Gastroesophageal sphincter (tissue), 4 donors: ENCODE measurements at regions not wholly inside any gene's neighbourhood (a gene's known extent, or its start where the extent isn't known, plus 50 kb on each side); places are given as distances from the start of the nearest gene placed in this dataset.

Experiments
- ATAC-seq: fragments of 150-250 bp; one replicate; pipeline ENCODE4 v1.9.1; 2016; ENCODE audit warnings: mild to moderate bottlenecking, moderate library complexity
- H3K27ac ChIP-seq, 4 donors: fragments of 200-600 bp; sonication (generic) in 3 of 4; 1 replicate in 3 of 4; 2 replicates in 1 of 4; pipeline ENCODE4 v1.5.1; 2016 to 2019
- H3K27me3 ChIP-seq: fragments of 200-600 bp; sonication (generic); one replicate; pipeline ENCODE4 v1.5.1; 2019
- H3K36me3 ChIP-seq, 2 donors: fragments of 200-600 bp; sonication (generic); one replicate each; pipeline ENCODE4 v1.5.1; 2019; ENCODE audit warnings: control low read depth in 1 of 2
- H3K4me1 ChIP-seq, 3 donors: fragments of 200-600 bp; sonication (generic); 1 replicate in 2 of 3; 2 replicates in 1 of 3; pipeline ENCODE4 v1.5.1; 2016 to 2019; ENCODE audit warnings: control low read depth in 2 of 3
- H3K4me3 ChIP-seq, 2 donors: fragments of 200-600 bp; sonication (generic); one replicate each; pipeline ENCODE4 v1.5.1; 2019; ENCODE audit warnings: mild to moderate bottlenecking in 1 of 2, moderate library complexity in 1 of 2
- H3K9me3 ChIP-seq, 3 donors: fragments of 200-600 bp; sonication (generic); one replicate each; pipeline ENCODE4 v1.5.1; 2017 to 2019; ENCODE audit warnings: control low read depth in 2 of 3
- EP300 ChIP-seq: sonication (generic); formaldehyde crosslinking; IDR thresholded peaks from one replicate; pipeline ENCODE4 v1.6.1; 2017; ENCODE audit warnings: antibody characterized with exemption, mild to moderate bottlenecking
- POLR2A ChIP-seq, 2 donors: fragments of 450-650 bp; IDR thresholded peaks; one replicate each; pipeline ENCODE4 v1.6.1; 2017; ENCODE audit warnings: antibody characterized with exemption in 2 of 2, mild to moderate bottlenecking in 2 of 2, moderate library complexity in 1 of 2
- POLR2AphosphoS5 ChIP-seq: sonication (generic); formaldehyde crosslinking; IDR thresholded peaks from one replicate; pipeline ENCODE4 v1.6.1; 2017; ENCODE audit warnings: antibody characterized with exemption
- WGBS, 2 donors: methylation state at CpG; one replicate each; pipeline ENCODE4 v1.1.5; 2018; ENCODE audit warnings: low coverage in 1 of 2; 5-methylcytosine and 5-hydroxymethylcytosine counted together
- TF ChIP-seq, protein P1 (sequence below), 4 experiments: fragments of 200-600 bp in 2 of 4; fragments of 450-650 bp in 2 of 4; sonication (generic) in 1 of 4; IDR thresholded peaks; one replicate each; pipeline ENCODE4 v1.5.1; 2017 to 2019; ENCODE audit warnings: antibody characterized with exemption in 4 of 4, mild to moderate bottlenecking in 2 of 4, moderate library complexity in 2 of 4

DNA sequence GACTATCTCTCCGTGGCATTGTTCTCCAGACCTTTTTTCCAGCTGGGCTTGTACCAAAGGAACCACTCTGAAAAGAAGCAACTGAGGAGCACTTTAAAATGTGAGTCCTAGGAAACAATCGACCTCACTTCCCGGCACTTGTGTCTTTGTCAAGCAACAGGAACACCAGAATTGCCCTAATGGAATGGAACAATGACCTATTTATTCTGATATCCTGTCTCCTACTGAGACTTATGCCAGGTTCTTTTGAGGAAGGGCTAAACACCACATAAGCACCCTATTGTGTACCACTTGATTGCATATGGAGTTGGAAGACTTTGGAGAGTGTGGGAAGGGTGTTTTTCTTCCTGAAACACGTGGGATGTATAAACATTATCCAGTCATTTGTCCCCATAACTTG is 56.8 kb upstream of the TGFBR2 start:
- TF ChIP-seq EP300, result no peak
- no peak for TF ChIP-seq POLR2A (IDR thresholded peaks at IDR 0.05)
- TF ChIP-seq, protein P1, sequence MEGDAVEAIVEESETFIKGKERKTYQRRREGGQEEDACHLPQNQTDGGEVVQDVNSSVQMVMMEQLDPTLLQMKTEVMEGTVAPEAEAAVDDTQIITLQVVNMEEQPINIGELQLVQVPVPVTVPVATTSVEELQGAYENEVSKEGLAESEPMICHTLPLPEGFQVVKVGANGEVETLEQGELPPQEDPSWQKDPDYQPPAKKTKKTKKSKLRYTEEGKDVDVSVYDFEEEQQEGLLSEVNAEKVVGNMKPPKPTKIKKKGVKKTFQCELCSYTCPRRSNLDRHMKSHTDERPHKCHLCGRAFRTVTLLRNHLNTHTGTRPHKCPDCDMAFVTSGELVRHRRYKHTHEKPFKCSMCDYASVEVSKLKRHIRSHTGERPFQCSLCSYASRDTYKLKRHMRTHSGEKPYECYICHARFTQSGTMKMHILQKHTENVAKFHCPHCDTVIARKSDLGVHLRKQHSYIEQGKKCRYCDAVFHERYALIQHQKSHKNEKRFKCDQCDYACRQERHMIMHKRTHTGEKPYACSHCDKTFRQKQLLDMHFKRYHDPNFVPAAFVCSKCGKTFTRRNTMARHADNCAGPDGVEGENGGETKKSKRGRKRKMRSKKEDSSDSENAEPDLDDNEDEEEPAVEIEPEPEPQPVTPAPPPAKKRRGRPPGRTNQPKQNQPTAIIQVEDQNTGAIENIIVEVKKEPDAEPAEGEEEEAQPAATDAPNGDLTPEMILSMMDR (IDR thresholded peaks at IDR 0.05), result no peak
- TF ChIP-seq POLR2AphosphoS5, result no peak
- Histone ChIP-seq H3K27me3 (no peaks in the 10 kb centered on the region), H3K36me3 (no peaks in the 10 kb centered on the region), H3K27ac (peak overlapping the region in 1 of 4 donors; percentile 33), H3K4me1 (peaks cover 0 to 4% (median 0%) of the 10 kb centered on the region in 3 donors), H3K9me3 (no peaks in the 10 kb centered on the region), H3K4me3 (no peak overlapping the region)
- 34 to 53% methylated on average over 4 of the region's 4 CpGs for WGBS, 2 donors
- ATAC-seq, result no peak

DNA sequence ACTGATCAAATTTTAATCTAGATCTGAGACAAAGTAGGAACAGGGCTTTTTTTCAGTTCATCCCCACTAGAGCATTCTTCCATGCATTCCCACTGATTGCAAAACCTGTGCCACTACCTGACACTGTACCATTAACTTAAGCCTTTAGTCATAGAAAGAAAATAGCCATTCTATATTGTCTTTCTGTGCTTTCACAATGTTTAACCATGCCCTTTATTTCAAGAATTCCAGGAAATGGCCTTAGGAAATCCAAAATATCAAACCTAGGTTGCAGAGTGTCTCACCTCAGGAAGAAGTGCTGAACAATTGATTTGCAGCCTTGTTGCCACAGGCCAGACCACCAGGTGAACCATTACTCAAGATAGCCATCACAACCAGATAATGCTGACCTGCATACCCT is 56.2 kb upstream of the TGFBR2 start:
- ATAC-seq, result no peak
- Histone ChIP-seq H3K36me3 (no peaks in the 10 kb centered on the region), H3K9me3 (no peaks in the 10 kb centered on the region), H3K27ac (no peak overlapping the region), H3K27me3 (no peaks in the 10 kb centered on the region), H3K4me3 (no peak overlapping the region), H3K4me1 (no peaks in the 10 kb centered on the region)
- TF ChIP-seq EP300, result no peak
- TF ChIP-seq, protein P1 (IDR thresholded peaks at IDR 0.05), result no peak
- TF ChIP-seq POLR2AphosphoS5, result no peak
- no peak for TF ChIP-seq POLR2A (IDR thresholded peaks at IDR 0.05)

DNA sequence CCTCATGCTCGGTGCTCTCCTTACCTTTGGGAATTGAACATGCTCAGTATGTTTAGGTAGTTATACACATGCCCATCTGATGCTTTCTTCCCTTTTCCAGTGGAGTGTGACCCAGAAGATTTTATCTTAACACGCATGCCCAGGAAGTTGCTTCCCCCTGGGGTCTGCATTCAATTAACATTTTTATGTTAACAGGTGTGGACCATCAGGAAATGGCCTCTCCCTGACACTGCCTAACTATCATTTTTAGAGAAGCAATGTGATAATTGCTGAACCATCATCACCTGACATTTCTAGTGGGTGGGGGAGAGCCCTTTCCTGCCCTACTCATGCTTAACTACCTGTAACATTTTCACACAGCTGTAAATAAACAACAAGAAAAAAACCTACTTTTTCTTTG is 55.1 kb upstream of the TGFBR2 start:
- H3K9me3 ChIP-seq, result no peaks in the 10 kb centered on the region
- 64 to 90% methylated on average over 2 of the region's 2 CpGs for WGBS, 2 donors
- TF ChIP-seq, protein P1 (IDR thresholded peaks at IDR 0.05), result no peak
- no peak for TF ChIP-seq POLR2AphosphoS5
- TF ChIP-seq POLR2A (IDR thresholded peaks at IDR 0.05), result no peak
- no peak for TF ChIP-seq EP300
- no peak overlapping the region for H3K4me3 ChIP-seq
- H3K4me1 ChIP-seq, result no peaks in the 10 kb centered on the region
- H3K36me3 ChIP-seq, result no peaks in the 10 kb centered on the region
- ATAC-seq, result no peak
- H3K27ac ChIP-seq, result no peak overlapping the region
- no peaks in the 10 kb centered on the region for H3K27me3 ChIP-seq

DNA sequence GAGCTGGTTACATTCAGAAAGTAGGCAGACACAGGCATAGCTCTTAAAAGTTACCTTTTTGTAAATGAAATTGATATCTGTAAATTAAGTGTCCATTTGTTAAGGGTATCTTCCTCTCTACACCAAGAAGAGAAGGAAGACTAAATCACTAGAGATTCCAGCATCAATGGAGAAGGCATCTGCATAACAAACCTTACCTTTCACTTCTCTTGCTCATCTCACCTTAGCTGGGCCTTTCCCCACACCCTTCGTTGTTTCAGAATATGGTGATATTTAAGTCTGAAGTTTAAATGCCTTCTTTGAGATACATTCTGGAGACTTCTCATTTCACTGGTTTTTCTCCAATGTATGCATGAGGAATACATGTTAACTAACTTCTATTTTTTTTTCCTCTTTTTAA is 54.5 kb upstream of the TGFBR2 start:
- Histone ChIP-seq H3K4me1 (no peaks in the 10 kb centered on the region), H3K36me3 (no peaks in the 10 kb centered on the region), H3K27me3 (no peaks in the 10 kb centered on the region), H3K4me3 (no peak overlapping the region), H3K27ac (no peak overlapping the region), H3K9me3 (no peaks in the 10 kb centered on the region)
- TF ChIP-seq EP300 (no peak), POLR2A (IDR thresholded peaks at IDR 0.05) (no peak), POLR2AphosphoS5 (no peak)
- TF ChIP-seq, protein P1 (IDR thresholded peaks at IDR 0.05), result no peak
- WGBS, 2 donors, result 87 to 100% methylated on average over 1 of the region's 1 CpG
- ATAC-seq, result no peak

DNA sequence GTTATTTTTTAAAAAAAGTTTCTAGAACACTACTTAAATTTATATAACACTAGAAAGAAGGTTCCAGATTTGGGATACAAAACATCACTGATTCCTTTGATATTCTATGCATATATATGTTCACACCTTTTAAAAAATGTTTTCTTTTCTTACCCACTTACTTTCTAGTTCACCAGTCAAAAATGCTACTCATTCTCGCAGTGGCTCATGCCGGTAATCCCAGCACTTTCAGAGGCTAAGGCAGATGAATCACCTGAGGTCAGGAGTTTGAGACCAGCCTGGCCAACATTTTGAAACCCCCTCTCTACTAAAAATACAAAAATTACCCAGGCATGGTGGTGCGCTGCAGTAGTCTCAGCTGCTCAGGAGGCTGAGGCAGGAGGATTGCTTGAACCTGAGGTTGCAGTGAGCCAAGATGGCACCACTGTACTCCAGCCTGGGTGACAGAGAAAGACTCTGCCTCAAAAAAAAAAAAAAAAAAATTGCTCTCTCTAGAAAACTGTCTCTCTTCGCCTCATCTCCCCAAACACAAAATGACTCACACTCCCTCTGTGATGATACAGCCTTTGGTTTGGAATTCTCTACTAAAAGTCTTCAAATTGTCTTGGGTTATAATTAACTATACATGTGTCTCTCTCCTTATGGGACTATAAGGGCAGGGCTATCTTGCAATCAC is 52.6 kb upstream of the TGFBR2 start:
- no peak for TF ChIP-seq EP300
- TF ChIP-seq POLR2AphosphoS5, result no peak
- TF ChIP-seq, protein P1 (IDR thresholded peaks at IDR 0.05), result no peak
- TF ChIP-seq POLR2A (IDR thresholded peaks at IDR 0.05), result no peak
- H3K36me3 ChIP-seq, result no peaks in the 10 kb centered on the region
- no peaks in the 10 kb centered on the region for H3K27me3 ChIP-seq
- WGBS, 2 donors, result 80 to 93% methylated on average over 2 to 3 of the region's 4 CpGs
- no peak overlapping the region for H3K27ac ChIP-seq
- no peak overlapping the region for H3K4me3 ChIP-seq
- H3K9me3 ChIP-seq, result no peaks in the 10 kb centered on the region
- no peak for ATAC-seq
- no peaks in the 10 kb centered on the region for H3K4me1 ChIP-seq
